Mesenchymal stem cell (in vitro differentiated cells and primary cell): ENCODE measurements at regions not wholly inside any gene's neighbourhood (a gene's known extent, or its start where the extent isn't known, plus 50 kb on each side); places are given as distances from the start of the nearest gene placed in this dataset.

Experiments used
- DNase-seq: peaks from one replicate; pipeline ENCODE4 v3.0.0-alpha.2; 2013
- H2AFZ ChIP-seq: one replicate; pipeline ENCODE4 v1.6.1; 2013; ENCODE audit warnings: low read depth, mild to moderate bottlenecking, control low read depth, inconsistent platforms, low read length, moderate library complexity
- H2AK5ac ChIP-seq: 2 replicates; pipeline ENCODE4 v1.6.1; 2013; ENCODE audit warnings: low read length, moderate library complexity, mild to moderate bottlenecking, inconsistent platforms; ENCODE audit not compliant: severe bottlenecking
- H2BK120ac ChIP-seq: one replicate; pipeline ENCODE4 v1.6.1; 2013; ENCODE audit warnings: low read depth, mild to moderate bottlenecking, inconsistent platforms, low read length, moderate library complexity
- H2BK12ac ChIP-seq, 2 experiments: one replicate each; pipeline ENCODE4 v1.6.1; 2013; ENCODE audit warnings: inconsistent platforms in 2 of 2, low read length in 2 of 2, mild to moderate bottlenecking in 2 of 2, moderate library complexity in 2 of 2, control low read depth in 1 of 2
- H2BK15ac ChIP-seq: one replicate; pipeline ENCODE4 v1.6.1; 2013; ENCODE audit warnings: mild to moderate bottlenecking, low read depth, inconsistent platforms; ENCODE audit not compliant: poor library complexity, severe bottlenecking
- H2BK5ac ChIP-seq: 2 replicates; pipeline ENCODE4 v1.6.1; 2013; ENCODE audit warnings: low read depth, mild to moderate bottlenecking, low read length, control low read depth, inconsistent platforms; ENCODE audit not compliant: poor library complexity, severe bottlenecking
- H3K14ac ChIP-seq, 2 experiments: one replicate each; pipeline ENCODE4 v1.6.1; 2013; ENCODE audit warnings: inconsistent platforms in 2 of 2, low read length in 2 of 2, control low read depth in 1 of 2, mild to moderate bottlenecking in 1 of 2, moderate library complexity in 1 of 2
- H3K18ac ChIP-seq, 2 experiments: one replicate each; pipeline ENCODE4 v1.6.1; 2013; ENCODE audit warnings: inconsistent platforms in 2 of 2, low read length in 2 of 2, control low read depth in 1 of 2, low read depth in 1 of 2, mild to moderate bottlenecking in 1 of 2
- H3K23ac ChIP-seq, 2 experiments: one replicate each; pipeline ENCODE4 v1.6.1; 2013; ENCODE audit warnings: inconsistent platforms in 2 of 2, low read length in 2 of 2, mild to moderate bottlenecking in 2 of 2, moderate library complexity in 2 of 2, control low read depth in 1 of 2
- H3K27ac ChIP-seq: 2 replicates; pipeline ENCODE4 v1.5.1; 2013; ENCODE audit warnings: mild to moderate bottlenecking, moderate library complexity, low read length, control low read depth, inconsistent platforms; ENCODE audit not compliant: poor library complexity, severe bottlenecking
- H3K27me3 ChIP-seq, 2 experiments: 2 replicates each; pipeline versions ENCODE4 v1.6.1 to v1.7.0; 2013; ENCODE audit warnings: low read length in 2 of 2, mild to moderate bottlenecking in 2 of 2, moderate library complexity in 2 of 2, control low read depth in 1 of 2, inconsistent platforms in 1 of 2; ENCODE audit not compliant: control insufficient read depth in 1 of 2, insufficient read depth in 1 of 2
- H3K36me3 ChIP-seq, 2 experiments: 2 replicates each; pipeline versions ENCODE4 v1.6.1 to v1.7.0; 2013; ENCODE audit warnings: low read length in 2 of 2, control low read depth in 1 of 2, inconsistent platforms in 1 of 2, low read depth in 1 of 2, mild to moderate bottlenecking in 1 of 2; ENCODE audit not compliant: insufficient read depth in 2 of 2, control insufficient read depth in 1 of 2
- H3K4ac ChIP-seq, 2 experiments: one replicate each; pipeline ENCODE4 v1.6.1; 2013; ENCODE audit warnings: inconsistent platforms in 2 of 2, low read length in 2 of 2, mild to moderate bottlenecking in 2 of 2, moderate library complexity in 2 of 2, control low read depth in 1 of 2, low read depth in 1 of 2
- H3K4me1 ChIP-seq: 2 replicates; pipeline ENCODE4 v1.6.1; 2013; ENCODE audit warnings: low read depth, low read length, control low read depth; ENCODE audit not compliant: control insufficient read depth, insufficient read depth
- H3K4me2 ChIP-seq: 2 replicates; pipeline ENCODE4 v1.6.1; 2013; ENCODE audit warnings: low read length, mild to moderate bottlenecking, inconsistent platforms; ENCODE audit not compliant: poor library complexity, severe bottlenecking
- H3K4me3 ChIP-seq, 2 experiments: 2 replicates each; pipeline versions ENCODE4 v1.5.1 to v1.7.0; 2013; ENCODE audit warnings: low read length in 2 of 2, mild to moderate bottlenecking in 2 of 2, control low read depth in 1 of 2, low read depth in 1 of 2; ENCODE audit not compliant: insufficient read depth in 1 of 2
- H3K79me1 ChIP-seq: replicated peaks from 2 replicates; pipeline ENCODE4 v1.6.1; 2013; ENCODE audit warnings: mild to moderate bottlenecking, control low read depth, low read length, inconsistent platforms; ENCODE audit not compliant: poor library complexity, severe bottlenecking
- H3K9ac ChIP-seq: 2 replicates; pipeline ENCODE4 v1.7.0; 2013; ENCODE audit warnings: mild to moderate bottlenecking, low read length, moderate library complexity
- H3K9me3 ChIP-seq: 2 replicates; pipeline ENCODE4 v1.7.0; 2013; ENCODE audit warnings: mild to moderate bottlenecking, low read length; ENCODE audit not compliant: control insufficient read depth
- H4K8ac ChIP-seq: one replicate; pipeline ENCODE4 v1.6.1; 2013; ENCODE audit warnings: inconsistent platforms, mild to moderate bottlenecking, low read length, moderate library complexity
- H4K91ac ChIP-seq: one replicate; pipeline ENCODE4 v1.6.1; 2013; ENCODE audit warnings: mild to moderate bottlenecking, low read length, inconsistent platforms
- WGBS: methylation state at CpG from one replicate; pipeline ENCODE4 v1.1.7; 2013; ENCODE audit warnings: mixed read lengths; 5-methylcytosine and 5-hydroxymethylcytosine counted together

DNA sequence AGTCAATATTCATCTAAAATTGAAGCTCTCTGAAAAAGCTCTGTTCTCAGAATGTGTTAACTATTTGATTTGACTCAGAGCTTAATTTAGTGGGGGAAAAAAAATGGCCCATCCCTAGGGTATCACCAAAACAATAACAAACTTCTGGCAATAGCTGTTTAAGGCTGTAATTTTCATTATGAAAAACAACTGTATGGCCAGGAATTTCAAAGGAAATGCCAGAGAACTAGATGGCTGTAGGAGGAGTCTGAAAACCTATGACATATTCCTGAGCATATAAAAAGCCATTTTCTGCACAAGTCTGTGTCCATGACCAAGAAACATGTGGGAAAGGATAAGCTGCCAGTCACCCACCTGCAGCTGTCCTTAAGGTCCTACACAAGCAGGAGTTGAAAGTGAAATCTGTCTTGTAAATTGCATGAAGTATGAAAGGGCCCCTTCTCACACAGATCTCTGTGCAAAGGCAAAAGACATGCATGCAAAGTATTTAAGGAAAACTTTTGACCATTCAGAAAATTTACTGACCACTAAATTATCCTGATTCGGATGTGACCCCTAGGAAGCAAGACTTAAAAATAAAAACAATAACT lies 299.1 kb downstream of the BTG1 start:
- Histone ChIP-seq H3K18ac (no peak overlapping the region), H3K36me3 (no peaks in the 10 kb centered on the region), H3K14ac (no peak overlapping the region), H3K79me1 (no peaks in the 10 kb centered on the region), H3K27me3 (no peaks in the 10 kb centered on the region), H3K4me1 (no peaks in the 10 kb centered on the region), H2AFZ (no peak overlapping the region), H3K23ac (no peak overlapping the region), H2BK15ac (no peak overlapping the region), H2BK5ac (no peak overlapping the region), H4K91ac (no peak overlapping the region), H3K27ac (no peak overlapping the region), H4K8ac (no peak overlapping the region), H3K9me3 (no peaks in the 10 kb centered on the region), H3K4ac (no peak overlapping the region), H3K9ac (no peak overlapping the region), H2BK12ac (no peak overlapping the region), H2BK120ac (no peak overlapping the region), H3K4me3 (no peak overlapping the region), H2AK5ac (no peak overlapping the region), H3K4me2 (no peak overlapping the region)
- no peak for DNase-seq
- WGBS: no CpG with 5 or more reads among the region's 1 CpG

DNA sequence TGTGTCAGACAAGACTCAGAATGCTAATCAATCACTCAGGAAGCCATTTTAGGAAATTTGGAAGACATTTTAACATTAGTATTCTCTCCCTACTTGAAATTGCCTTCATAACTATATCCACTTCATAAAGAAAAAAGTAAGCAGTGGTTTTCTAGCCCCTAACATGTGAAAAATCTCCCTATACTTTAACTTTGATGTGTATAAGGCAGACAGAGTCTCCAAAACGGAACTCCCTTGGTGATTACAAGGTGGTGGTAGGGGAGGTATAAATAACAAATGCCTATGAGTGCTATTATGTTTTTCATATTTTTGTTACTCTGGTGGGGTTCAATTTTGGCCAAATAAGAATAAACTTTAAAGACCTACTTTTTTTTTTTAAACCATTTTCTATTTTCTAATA lies 300.3 kb downstream of the BTG1 start:
- H3K4ac ChIP-seq: no peak overlapping the region
- no peak overlapping the region for H2AFZ ChIP-seq
- no peak for DNase-seq
- H2BK5ac ChIP-seq: no peak overlapping the region
- 86% methylated on average over 1 of the region's 1 CpG for WGBS
- H3K4me2 ChIP-seq: no peak overlapping the region
- no peak overlapping the region for H2BK12ac ChIP-seq
- no peak overlapping the region for H3K18ac ChIP-seq
- no peaks in the 10 kb centered on the region for H3K36me3 ChIP-seq
- no peak overlapping the region for H2AK5ac ChIP-seq
- H2BK15ac ChIP-seq: no peak overlapping the region
- H2BK120ac ChIP-seq: no peak overlapping the region
- no peak overlapping the region for H4K8ac ChIP-seq
- H3K4me3 ChIP-seq: no peak overlapping the region
- H4K91ac ChIP-seq: no peak overlapping the region
- H3K14ac ChIP-seq: no peak overlapping the region
- H3K79me1 ChIP-seq: no peaks in the 10 kb centered on the region
- H3K9ac ChIP-seq: no peak overlapping the region
- no peaks in the 10 kb centered on the region for H3K9me3 ChIP-seq
- no peak overlapping the region for H3K27ac ChIP-seq
- no peaks in the 10 kb centered on the region for H3K4me1 ChIP-seq
- no peak overlapping the region for H3K23ac ChIP-seq
- no peaks in the 10 kb centered on the region for H3K27me3 ChIP-seq

DNA sequence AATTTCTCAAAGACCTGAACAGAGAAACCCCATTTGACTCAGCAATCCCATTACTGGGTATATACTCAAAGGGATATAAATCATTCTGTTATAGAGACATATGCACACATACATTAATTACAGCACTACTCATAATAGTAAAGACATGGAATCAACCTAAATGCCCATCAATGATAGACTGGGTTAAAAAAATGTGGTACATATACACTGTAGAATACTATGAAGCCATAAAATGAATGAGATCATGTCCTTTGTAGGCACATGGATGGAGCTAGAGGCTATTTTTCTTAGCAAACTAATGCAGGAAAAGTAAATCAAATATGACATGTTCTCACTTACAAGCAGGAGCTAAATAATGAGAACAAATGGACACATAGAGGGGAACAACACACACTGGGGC lies 303.8 kb downstream of the BTG1 start:
- H3K9ac ChIP-seq: no peak overlapping the region

DNA sequence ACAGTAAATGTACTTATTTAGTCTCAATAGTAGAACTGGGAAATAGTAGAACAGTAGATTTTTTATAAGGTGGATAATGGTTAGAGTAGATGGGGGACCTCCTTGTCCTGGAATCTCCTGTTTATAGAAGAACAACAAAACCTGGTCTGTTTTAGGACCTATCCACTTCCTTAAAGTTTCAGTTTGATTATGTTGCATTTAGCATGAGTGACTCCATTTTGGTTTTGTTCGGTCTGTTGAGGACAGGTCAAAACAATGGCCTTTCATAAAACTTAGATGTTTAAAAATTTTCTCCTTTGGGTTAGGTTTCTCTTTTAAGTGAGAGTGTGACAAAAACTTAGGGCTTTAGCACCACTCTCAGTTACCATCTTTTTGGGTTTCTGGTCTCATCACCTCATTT lies 308.9 kb downstream of the BTG1 start:
- Histone ChIP-seq H3K79me1 (no peaks in the 10 kb centered on the region), H4K91ac (no peak overlapping the region), H3K23ac (no peak overlapping the region), H3K27ac (no peak overlapping the region), H3K9ac (no peak overlapping the region), H3K27me3 (no peaks in the 10 kb centered on the region), H3K4ac (no peak overlapping the region), H3K36me3 (no peaks in the 10 kb centered on the region), H3K4me1 (no peaks in the 10 kb centered on the region), H2BK5ac (no peak overlapping the region), H3K9me3 (no peaks in the 10 kb centered on the region), H3K4me2 (no peak overlapping the region), H3K14ac (no peak overlapping the region), H3K18ac (no peak overlapping the region), H2AK5ac (no peak overlapping the region), H2BK120ac (no peak overlapping the region), H2BK12ac (no peak overlapping the region), H2BK15ac (no peak overlapping the region), H4K8ac (no peak overlapping the region), H3K4me3 (no peak overlapping the region), H2AFZ (no peak overlapping the region)
- 100% methylated on average over 1 of the region's 1 CpG for WGBS
- DNase-seq: no peak

More for the DNA sequence above, 303.8 kb downstream of the BTG1 start:
- Histone ChIP-seq H2AFZ (no peak overlapping the region), H2BK5ac (no peak overlapping the region), H3K14ac (no peak overlapping the region), H3K27ac (no peak overlapping the region), H3K27me3 (no peaks in the 10 kb centered on the region), H4K8ac (no peak overlapping the region), H2AK5ac (no peak overlapping the region), H3K36me3 (no peaks in the 10 kb centered on the region), H3K23ac (no peak overlapping the region), H2BK15ac (no peak overlapping the region), H3K9me3 (no peaks in the 10 kb centered on the region), H3K79me1 (no peaks in the 10 kb centered on the region), H2BK12ac (no peak overlapping the region), H4K91ac (no peak overlapping the region), H3K4me3 (no peak overlapping the region), H3K4ac (no peak overlapping the region), H2BK120ac (no peak overlapping the region), H3K18ac (no peak overlapping the region), H3K4me2 (no peak overlapping the region), H3K4me1 (no peaks in the 10 kb centered on the region)
- DNase-seq: no peak
